Esophagus muscularis mucosa (tissue), 4 donors: ENCODE measurements at regions not wholly inside any gene's neighbourhood (a gene's known extent, or its start where the extent isn't known, plus 50 kb on each side); places are given as distances from the start of the nearest gene placed in this dataset.

Experiments used
- CTCF ChIP-seq, 3 experiments: fragments of 200-600 bp in 2 of 3; fragments of 450-650 bp in 1 of 3; sonication (generic) in 2 of 3; IDR thresholded peaks; one replicate each; pipeline ENCODE4 v1.5.1; 2017 to 2019; ENCODE audit warnings: antibody characterized with exemption in 3 of 3, mild to moderate bottlenecking in 2 of 3, moderate library complexity in 1 of 3
- EP300 ChIP-seq: sonication (generic); formaldehyde crosslinking; IDR thresholded peaks from one replicate; pipeline ENCODE4 v1.6.1; 2017; ENCODE audit warnings: antibody characterized with exemption
- POLR2A ChIP-seq: fragments of 450-650 bp; IDR thresholded peaks from one replicate; pipeline ENCODE4 v1.6.1; 2017; ENCODE audit warnings: antibody characterized with exemption, moderate library complexity, mild to moderate bottlenecking, low read depth
- POLR2AphosphoS5 ChIP-seq, 2 donors: sonication (generic); formaldehyde crosslinking; IDR thresholded peaks; one replicate each; pipeline ENCODE4 v1.6.1; 2017; ENCODE audit warnings: antibody characterized with exemption in 2 of 2

GRCh38 chr5:74113196-74113540, 487.2 kb downstream of the ARHGEF28 start:
- TF ChIP-seq CTCF (IDR thresholded peaks at IDR 0.05): no peak
- no peak for TF ChIP-seq POLR2AphosphoS5 (IDR thresholded peaks at IDR 0.05)
- TF ChIP-seq POLR2A: no peak
- TF ChIP-seq EP300: no peak
